Endometrium (tissue), 2 donors: ENCODE measurements at regions not wholly inside any gene's neighbourhood (a gene's known extent, or its start where the extent isn't known, plus 50 kb on each side); places are given as distances from the start of the nearest gene placed in this dataset.

Source experiments
- FAIRE-seq: peaks from 2 replicates; lab custom pipeline; 2012; peaks lifted over from hg19 to GRCh38; lab: Jason Lieb, UNC
- donor health status: control.
- donor health status: control.

- FAIRE-seq: no peak
Measured at GRCh38 chr13:93144031-93144430, 82.6 kb upstream of the GPC6 start.

DNA sequence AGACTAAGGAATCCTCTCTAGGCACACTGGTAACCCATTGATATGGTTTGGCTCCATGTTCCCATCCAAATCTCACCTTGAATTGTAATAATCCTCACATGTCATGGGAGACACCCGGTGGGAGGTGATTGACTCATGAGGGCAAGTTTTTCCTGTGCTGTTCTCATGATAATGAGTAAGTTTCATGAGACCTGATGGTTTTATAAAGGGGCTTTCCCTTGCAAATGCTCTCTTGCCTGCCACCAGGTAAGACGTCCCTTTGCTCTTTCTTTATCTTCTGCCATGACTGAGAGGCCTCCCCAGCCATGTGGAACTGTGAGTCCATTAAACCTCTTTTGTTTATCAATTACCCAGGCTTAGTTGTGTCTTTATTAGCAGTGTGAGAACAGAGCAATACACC lies 81.4 kb upstream of the GPC6 start:
- no peak for FAIRE-seq

DNA sequence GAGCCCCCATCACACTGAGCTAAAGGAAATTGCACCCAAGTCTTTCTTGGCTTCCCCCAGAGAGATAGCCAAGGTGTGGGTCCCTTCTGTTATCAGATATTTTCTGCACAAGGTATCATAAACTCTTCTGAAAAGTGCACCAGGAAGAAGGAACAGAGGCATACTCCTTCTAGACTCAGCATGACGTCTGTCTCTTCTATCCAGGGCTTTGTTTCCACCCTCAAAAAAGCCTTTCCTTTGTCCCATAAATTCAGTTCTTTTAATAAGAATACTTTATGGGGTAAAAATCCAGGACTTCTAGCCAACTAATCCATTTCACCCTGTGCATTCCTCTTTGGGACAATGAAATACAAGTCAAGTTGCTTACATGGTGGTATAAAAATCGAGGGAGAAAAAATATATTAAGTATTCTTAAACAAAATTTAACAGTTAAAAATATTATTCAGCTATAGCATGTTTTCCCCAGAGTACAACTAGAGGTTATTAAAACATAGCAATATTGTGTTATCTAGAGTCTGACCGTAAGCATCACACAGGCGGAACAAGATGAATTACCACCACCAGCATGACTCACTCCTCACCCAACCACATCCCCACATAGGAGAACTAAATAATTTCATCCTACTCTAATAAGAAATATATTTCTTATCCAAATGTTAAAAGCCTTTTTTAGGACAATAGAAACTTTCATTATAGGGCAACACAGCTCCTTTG lies 79.9 kb upstream of the GPC6 start:
- FAIRE-seq: no peak

GRCh38 chr13:93147298-93147645 lies 79.3 kb upstream of the GPC6 start:
- no peak for FAIRE-seq

DNA sequence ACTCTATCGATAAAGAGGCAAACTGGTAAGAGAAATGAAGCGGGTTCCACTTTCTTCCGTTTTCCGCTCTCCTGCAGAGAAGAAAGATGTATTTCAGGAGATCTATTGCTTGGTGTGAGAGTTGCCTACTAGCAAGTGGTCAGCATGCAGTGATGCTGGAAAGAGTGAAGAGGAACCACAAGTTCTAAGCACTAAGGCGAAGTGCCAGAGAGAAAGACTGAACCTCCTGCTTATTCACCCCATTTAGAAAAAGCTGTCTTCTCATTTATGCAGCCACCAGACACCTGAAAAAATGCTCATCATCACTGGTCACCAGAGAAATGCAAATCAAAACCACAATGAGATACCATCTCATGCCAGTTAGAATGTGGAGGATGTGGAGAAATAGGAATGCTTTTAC lies 78.7 kb upstream of the GPC6 start:
- FAIRE-seq: no peak

DNA sequence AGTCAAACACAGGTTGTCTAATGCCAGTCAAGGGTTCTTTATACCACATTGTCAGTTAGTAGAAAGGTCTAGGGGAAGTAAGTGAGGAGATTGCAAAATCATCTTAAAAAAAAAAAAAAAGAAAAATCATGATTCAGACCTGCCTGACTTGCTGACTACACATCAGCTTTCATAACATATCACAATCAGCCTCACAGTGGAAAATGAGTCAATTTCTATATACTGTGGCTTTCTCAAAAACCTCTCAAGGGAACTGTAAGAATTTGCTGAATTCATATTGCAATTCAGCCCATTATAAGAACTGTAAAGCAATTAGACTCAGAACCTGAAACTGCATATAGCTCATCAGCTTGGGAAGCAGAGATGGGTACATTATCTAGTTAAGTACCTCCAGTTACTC lies 75.3 kb upstream of the GPC6 start:
- no peak for FAIRE-seq

DNA sequence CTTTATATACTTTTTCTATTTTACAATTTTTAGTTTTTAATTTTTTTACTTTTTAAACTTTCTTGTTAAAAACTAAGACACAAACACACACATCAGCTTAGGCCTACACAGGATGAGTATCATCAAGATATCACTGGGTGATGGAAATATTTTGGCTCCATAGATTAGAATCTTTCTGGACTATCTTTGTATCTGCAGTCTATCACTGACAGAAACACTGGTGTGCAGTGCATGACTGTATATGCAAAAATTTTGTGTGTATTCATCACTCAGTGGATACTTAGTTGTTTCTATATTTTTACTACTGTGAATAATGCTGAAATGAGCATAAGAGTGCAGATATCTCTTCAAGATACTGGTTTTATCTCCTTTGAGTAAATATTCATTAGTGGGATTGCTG lies 68.0 kb upstream of the GPC6 start:
- no peak for FAIRE-seq

- FAIRE-seq: no peak
Measured at GRCh38 chr13:93169980-93170379, 56.6 kb upstream of the GPC6 start.

DNA sequence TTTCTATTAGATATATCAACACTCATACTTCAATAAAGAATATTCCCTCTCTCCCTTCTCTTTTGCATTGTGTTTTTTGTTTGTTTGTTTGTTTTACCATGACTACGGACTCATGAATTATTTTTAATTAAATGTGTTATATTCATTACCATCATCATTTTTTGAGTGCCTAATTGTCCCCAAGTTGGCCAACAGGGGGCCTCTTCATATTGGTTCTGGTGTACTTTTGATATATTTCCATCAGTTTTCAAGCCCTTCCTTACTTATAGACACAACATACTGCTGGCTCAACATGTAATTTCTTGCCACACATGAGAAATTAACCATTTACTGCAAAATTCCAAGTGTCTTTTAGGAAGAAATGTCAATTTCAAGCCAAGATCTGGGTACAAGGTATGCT lies 54.5 kb upstream of the GPC6 start:
- FAIRE-seq: no peak

- no peak for FAIRE-seq
Measured at GRCh38 chr13:93173654-93174053, 53.0 kb upstream of the GPC6 start.

DNA sequence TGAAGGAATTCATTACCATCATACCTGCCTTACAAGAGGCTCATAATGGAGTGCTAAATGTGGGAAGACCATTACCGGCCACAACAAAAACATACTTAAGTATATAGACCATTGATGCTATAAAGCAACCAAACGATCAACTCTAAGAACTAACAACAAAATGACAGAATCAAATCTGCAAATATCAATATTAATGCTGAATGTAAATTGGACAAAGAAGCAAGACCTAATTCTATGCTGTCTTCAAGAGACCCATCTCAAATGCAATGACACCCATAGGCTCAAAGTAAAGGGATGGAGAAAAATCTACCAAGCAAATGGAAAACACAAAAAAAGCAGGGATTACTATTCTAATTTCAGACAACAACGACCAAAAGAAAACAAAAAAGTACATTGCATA lies 52.3 kb upstream of the GPC6 start:
- FAIRE-seq: no peak
